Neuronal stem cell (in vitro differentiated cells): ENCODE measurements at regions not wholly inside any gene's neighbourhood (a gene's known extent, or its start where the extent isn't known, plus 50 kb on each side); places are given as distances from the start of the nearest gene placed in this dataset.

Experiments used
- DNase-seq: peaks from one replicate; pipeline ENCODE4 v3.0.0-alpha.2; 2013; ENCODE audit warnings: low spot score
- H2AFZ ChIP-seq: one replicate; pipeline ENCODE4 v1.6.1; 2013; ENCODE audit warnings: mild to moderate bottlenecking, low read length, inconsistent platforms
- H2AK5ac ChIP-seq: 2 replicates; pipeline ENCODE4 v1.6.1; 2013; ENCODE audit warnings: low read depth, mild to moderate bottlenecking, inconsistent platforms, low read length, moderate library complexity, mixed read lengths
- H2BK120ac ChIP-seq: 2 replicates; pipeline ENCODE4 v1.6.1; 2013; ENCODE audit warnings: low read depth, mild to moderate bottlenecking, inconsistent platforms, low read length, moderate library complexity, mixed read lengths
- H2BK12ac ChIP-seq: one replicate; pipeline ENCODE4 v1.6.1; 2013; ENCODE audit warnings: low read length, inconsistent platforms
- H2BK15ac ChIP-seq: 2 replicates; pipeline ENCODE4 v1.6.1; 2013; ENCODE audit warnings: mild to moderate bottlenecking, low read length, inconsistent platforms, mixed read lengths
- H2BK5ac ChIP-seq: one replicate; pipeline ENCODE4 v1.6.1; 2013; ENCODE audit warnings: inconsistent platforms, mild to moderate bottlenecking, low read length, moderate library complexity
- H3K14ac ChIP-seq: one replicate; pipeline ENCODE4 v1.6.1; 2013; ENCODE audit warnings: low read length, inconsistent platforms
- H3K18ac ChIP-seq: 2 replicates; pipeline ENCODE4 v1.6.1; 2013; ENCODE audit warnings: low read length, inconsistent platforms
- H3K23ac ChIP-seq: 2 replicates; pipeline ENCODE4 v1.6.1; 2013; ENCODE audit warnings: low read depth, mild to moderate bottlenecking, mixed read lengths, low read length, inconsistent platforms; ENCODE audit not compliant: poor library complexity
- H3K27ac ChIP-seq: replicated peaks from 3 replicates; pipeline ENCODE4 v1.5.1; 2013; ENCODE audit warnings: low read length, inconsistent platforms
- H3K27me3 ChIP-seq, 3 experiments: 2 replicates each; pipeline ENCODE4 v1.6.1; 2013; ENCODE audit warnings: low read length in 3 of 3, mild to moderate bottlenecking in 2 of 3, inconsistent platforms in 1 of 3, low read depth in 1 of 3, mixed read lengths in 1 of 3, moderate library complexity in 1 of 3; ENCODE audit not compliant: control insufficient read depth in 3 of 3, insufficient read depth in 3 of 3
- H3K36me3 ChIP-seq, 2 donors: replicated peaks in 1 of 2; 2 replicates each; pipeline ENCODE4 v1.6.1; 2013; ENCODE audit warnings: low read length in 2 of 2; ENCODE audit not compliant: control insufficient read depth in 2 of 2, insufficient read depth in 2 of 2
- H3K4ac ChIP-seq: 2 replicates; pipeline ENCODE4 v1.6.1; 2013; ENCODE audit warnings: inconsistent platforms, mild to moderate bottlenecking, low read length, moderate library complexity
- H3K4me1 ChIP-seq, 2 donors: 1 replicate in 1 of 2; 2 replicates in 1 of 2; pipeline ENCODE4 v1.6.1; 2013; ENCODE audit warnings: low read length in 2 of 2, low read depth in 1 of 2; ENCODE audit not compliant: control insufficient read depth in 2 of 2, insufficient read depth in 1 of 2
- H3K4me2 ChIP-seq: one replicate; pipeline ENCODE4 v1.6.1; 2013; ENCODE audit warnings: mild to moderate bottlenecking, low read length, inconsistent platforms; ENCODE audit not compliant: insufficient read depth, poor library complexity, severe bottlenecking
- H3K4me3 ChIP-seq, 2 donors: 2 replicates each; pipeline ENCODE4 v1.5.1; 2013; ENCODE audit warnings: low read length in 2 of 2, mild to moderate bottlenecking in 2 of 2, inconsistent platforms in 1 of 2, moderate library complexity in 1 of 2
- H3K79me1 ChIP-seq: one replicate; pipeline ENCODE4 v1.6.1; 2013; ENCODE audit warnings: low read depth, mild to moderate bottlenecking, inconsistent platforms, low read length, moderate library complexity
- H3K9ac ChIP-seq: one replicate; pipeline ENCODE4 v1.6.1; 2013; ENCODE audit warnings: mild to moderate bottlenecking, low read depth, low read length, inconsistent platforms; ENCODE audit not compliant: poor library complexity
- H3K9me3 ChIP-seq, 2 donors: replicated peaks in 1 of 2; 2 replicates each; pipeline versions ENCODE3 to v1.6.1; 2013; ENCODE audit warnings: low read length in 2 of 2, mild to moderate bottlenecking in 2 of 2, inconsistent platforms in 1 of 2, low read depth in 1 of 2, mixed read lengths in 1 of 2, moderate library complexity in 1 of 2; ENCODE audit not compliant: control insufficient read depth in 2 of 2, insufficient read depth in 1 of 2
- H4K8ac ChIP-seq: one replicate; pipeline ENCODE4 v1.6.1; 2013; ENCODE audit warnings: low read depth, mild to moderate bottlenecking, inconsistent platforms, low read length, moderate library complexity
- H4K91ac ChIP-seq: one replicate; pipeline ENCODE4 v1.6.1; 2013; ENCODE audit warnings: low read length, low read depth, mild to moderate bottlenecking, inconsistent platforms; ENCODE audit not compliant: poor library complexity
- WGBS, 2 donors: extraction: QIAGEN DNeasy Blood & Tissue Kit; methylation state at CpG; one replicate each; pipeline ENCODE4 v1.1.7; 2013; ENCODE audit warnings: missing lambda C conversion rate in 2 of 2, mixed read lengths in 1 of 2; ENCODE audit not compliant: insufficient read length in 2 of 2, insufficient replicate concordance in 1 of 2; ENCODE audit errors: extremely low coverage in 2 of 2; 5-methylcytosine and 5-hydroxymethylcytosine counted together

GRCh38 chr6:21906826-21907225 lies 313.3 kb downstream of the SOX4 start:
- Histone ChIP-seq H3K18ac (no peak overlapping the region), H3K27me3 (no peaks in the 10 kb centered on the region), H3K4me3 (no peak overlapping the region), H3K14ac (no peak overlapping the region), H3K4me1 (peaks cover 3 to 6% of the 10 kb centered on the region in 2 donors), H2AFZ (no peak overlapping the region), H3K23ac (no peak overlapping the region), H4K8ac (no peak overlapping the region), H3K9ac (no peak overlapping the region), H3K4ac (no peak overlapping the region), H2BK12ac (no peak overlapping the region), H2BK15ac (no peak overlapping the region), H3K27ac (no peak overlapping the region), H2BK5ac (no peak overlapping the region), H2BK120ac (no peak overlapping the region), H3K79me1 (no peaks in the 10 kb centered on the region), H3K36me3 (peaks cover 0 to 18% of the 10 kb centered on the region in 2 donors), H4K91ac (no peak overlapping the region), H2AK5ac (no peak overlapping the region), H3K4me2 (no peak overlapping the region), H3K9me3 (peaks cover 0 to 2% of the 10 kb centered on the region in 2 donors)
- no peak for DNase-seq

GRCh38 chr6:21907291-21907690 lies 313.7 kb downstream of the SOX4 start:
- Histone ChIP-seq H3K18ac (no peak overlapping the region), H2BK5ac (no peak overlapping the region), H3K79me1 (no peaks in the 10 kb centered on the region), H2AFZ (no peak overlapping the region), H2AK5ac (no peak overlapping the region), H4K91ac (no peak overlapping the region), H3K9me3 (peaks cover 0 to 2% of the 10 kb centered on the region in 2 donors), H3K4me2 (no peak overlapping the region), H2BK120ac (no peak overlapping the region), H3K4me1 (peaks cover 3 to 6% of the 10 kb centered on the region in 2 donors), H4K8ac (no peak overlapping the region), H3K27me3 (no peaks in the 10 kb centered on the region), H3K27ac (no peak overlapping the region), H3K36me3 (peaks cover 0 to 18% of the 10 kb centered on the region in 2 donors), H3K23ac (no peak overlapping the region), H3K4me3 (no peak overlapping the region), H2BK12ac (no peak overlapping the region), H2BK15ac (no peak overlapping the region), H3K14ac (no peak overlapping the region), H3K9ac (no peak overlapping the region), H3K4ac (no peak overlapping the region)
- WGBS, 2 donors, result no CpG with 5 or more reads among the region's 4 CpGs
- no peak for DNase-seq

- DNase-seq, result no peak
- Histone ChIP-seq H4K91ac (no peak overlapping the region), H3K9me3 (peaks cover 0 to 2% of the 10 kb centered on the region in 2 donors), H2AK5ac (no peak overlapping the region), H3K79me1 (no peaks in the 10 kb centered on the region), H3K23ac (no peak overlapping the region), H3K9ac (no peak overlapping the region), H3K4me3 (no peak overlapping the region), H3K27ac (no peak overlapping the region), H2AFZ (no peak overlapping the region), H3K18ac (no peak overlapping the region), H3K4me2 (no peak overlapping the region), H2BK12ac (no peak overlapping the region), H2BK5ac (no peak overlapping the region), H3K36me3 (peaks cover 0 to 24% of the 10 kb centered on the region in 2 donors), H4K8ac (no peak overlapping the region), H3K14ac (no peak overlapping the region), H3K4me1 (no peaks in the 10 kb centered on the region), H2BK120ac (no peak overlapping the region), H3K27me3 (no peaks in the 10 kb centered on the region), H2BK15ac (no peak overlapping the region), H3K4ac (no peak overlapping the region)
- WGBS, 2 donors, result no CpG with 5 or more reads among the region's 5 CpGs
These were observed 314.8 kb downstream of the SOX4 start for GRCh38 chr6:21908161-21908848.

GRCh38 chr6:21909321-21909720 lies 315.8 kb downstream of the SOX4 start:
- Histone ChIP-seq H3K18ac (no peak overlapping the region), H3K79me1 (no peaks in the 10 kb centered on the region), H3K4me3 (no peak overlapping the region), H3K4ac (no peak overlapping the region), H3K9ac (no peak overlapping the region), H2BK12ac (no peak overlapping the region), H3K4me1 (no peaks in the 10 kb centered on the region), H3K4me2 (no peak overlapping the region), H4K8ac (no peak overlapping the region), H3K27ac (no peak overlapping the region), H3K14ac (no peak overlapping the region), H3K27me3 (no peaks in the 10 kb centered on the region), H4K91ac (no peak overlapping the region), H2BK15ac (no peak overlapping the region), H2AFZ (no peak overlapping the region), H2BK5ac (no peak overlapping the region), H2BK120ac (no peak overlapping the region), H2AK5ac (no peak overlapping the region), H3K23ac (no peak overlapping the region), H3K36me3 (peaks cover 0 to 27% of the 10 kb centered on the region in 2 donors), H3K9me3 (peaks cover 0 to 2% of the 10 kb centered on the region in 2 donors)
- no peak for DNase-seq
- WGBS, 2 donors, result no CpG with 5 or more reads among the region's 4 CpGs
